MV-4-11 (cell line): ENCODE measurements at regions not wholly inside any gene's neighbourhood (a gene's known extent, or its start where the extent isn't known, plus 50 kb on each side); places are given as distances from the start of the nearest gene placed in this dataset.

Experiments used
- DNase-seq: peaks from one replicate; lab custom pipeline; 2025; lab: John Stamatoyannopoulos, UW

GRCh38 chr10:26355241-26355640, 82.9 kb upstream of the APBB1IP start:
- DNase-seq = no peak

- no peak for DNase-seq
These were observed 80.9 kb upstream of the APBB1IP start for GRCh38 chr10:26357203-26357602.

- DNase-seq = no peak
These were observed 80.1 kb upstream of the APBB1IP start for GRCh38 chr10:26358071-26358470.

GRCh38 chr10:26359670-26360069, 78.5 kb upstream of the APBB1IP start:
- DNase-seq = no peak

- DNase-seq = no peak
These were observed 76.8 kb upstream of the APBB1IP start for GRCh38 chr10:26361351-26361750.

- DNase-seq = peak; percentile 77
These were observed 76.2 kb upstream of the APBB1IP start for GRCh38 chr10:26361971-26362370.

GRCh38 chr10:26365681-26366358, 72.3 kb upstream of the APBB1IP start:
- peak; percentile 22 for DNase-seq

- DNase-seq = peak; percentile 14
These were observed 71.1 kb upstream of the APBB1IP start for GRCh38 chr10:26367035-26367434.

- peak; percentile 39 for DNase-seq
These were observed 70.4 kb upstream of the APBB1IP start for GRCh38 chr10:26367771-26368170.

GRCh38 chr10:26368463-26368862, 69.7 kb upstream of the APBB1IP start:
- no peak for DNase-seq

GRCh38 chr10:26372513-26373354, 65.4 kb upstream of the APBB1IP start:
- peak; percentile 62 for DNase-seq

- DNase-seq = peak; percentile 67
These were observed 63.7 kb upstream of the APBB1IP start for GRCh38 chr10:26374426-26374825.

- peak; percentile 83 for DNase-seq
These were observed 60.8 kb upstream of the APBB1IP start for GRCh38 chr10:26377224-26377810.

- peak; percentile 94 for DNase-seq
These were observed 59.3 kb upstream of the APBB1IP start for GRCh38 chr10:26378861-26379294.

- peak; percentile 18 for DNase-seq
These were observed 57.3 kb upstream of the APBB1IP start for GRCh38 chr10:26380815-26381214.

- DNase-seq = no peak
These were observed 56.2 kb upstream of the APBB1IP start for GRCh38 chr10:26381986-26382385.

- no peak for DNase-seq
These were observed 53.5 kb upstream of the APBB1IP start for GRCh38 chr10:26384600-26384999.

GRCh38 chr10:26385443-26385842, 52.7 kb upstream of the APBB1IP start:
- DNase-seq = no peak

- DNase-seq = peak; percentile 98
These were observed 51.4 kb upstream of the APBB1IP start for GRCh38 chr10:26386781-26387180.
